GM21529 (cell line): ENCODE measurements at regions not wholly inside any gene's neighbourhood (a gene's known extent, or its start where the extent isn't known, plus 50 kb on each side); places are given as distances from the start of the nearest gene placed in this dataset.

Source experiments
- ATAC-seq: cut with Tn5 transposase; IDR thresholded peaks from one replicate; pipeline ENCODE4 v1.9.1; 2021; ENCODE audit not compliant: unreplicated experiment

DNA sequence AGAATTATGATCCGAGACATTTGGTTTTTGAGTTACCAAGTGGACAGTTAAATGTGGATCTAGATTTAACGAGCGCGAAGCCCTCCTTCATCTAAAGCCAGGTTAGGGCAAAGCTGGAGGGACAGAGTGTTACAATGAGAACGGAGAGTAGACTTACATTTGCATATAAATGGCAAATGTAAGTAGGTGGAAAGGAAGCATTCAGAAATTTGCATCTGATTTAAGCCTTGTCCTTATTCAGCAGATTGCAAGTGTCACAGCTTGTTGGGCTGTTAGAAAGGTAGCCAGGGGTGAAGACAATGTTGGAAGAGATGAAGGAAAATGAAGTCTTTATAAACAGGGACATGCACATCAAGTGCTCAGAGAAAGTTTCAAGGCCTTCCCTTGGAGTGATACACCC is 806.2 kb downstream of the GALC start:
- ATAC-seq: no peak

DNA sequence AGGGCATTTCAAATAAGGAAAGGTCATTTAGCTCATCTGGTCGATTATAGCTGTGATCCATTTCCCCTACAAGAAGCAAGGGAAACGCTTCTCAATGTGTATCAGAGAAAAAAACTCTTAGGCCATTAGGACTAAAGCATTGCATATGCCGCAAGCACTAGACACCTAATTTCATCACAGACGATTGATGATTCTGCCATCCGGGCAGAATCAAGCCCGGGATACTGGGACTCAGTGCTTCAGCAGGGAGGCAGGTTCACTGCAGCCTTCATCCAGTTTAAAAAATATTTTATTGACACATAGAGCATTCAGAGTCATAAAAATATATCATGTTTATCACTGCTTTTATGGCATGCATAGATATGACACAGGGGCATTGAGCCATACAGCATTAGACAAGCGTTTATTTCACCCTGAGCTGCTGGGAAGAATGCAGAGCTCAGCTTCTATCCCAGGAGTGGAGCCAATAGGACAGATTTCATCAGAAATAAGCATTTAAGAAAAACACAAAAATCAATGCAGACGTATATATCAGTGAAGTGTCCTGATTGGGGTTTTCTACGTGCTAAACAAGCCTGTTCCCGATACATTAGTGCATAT is 806.9 kb downstream of the GALC start:
- ATAC-seq: no peak

DNA sequence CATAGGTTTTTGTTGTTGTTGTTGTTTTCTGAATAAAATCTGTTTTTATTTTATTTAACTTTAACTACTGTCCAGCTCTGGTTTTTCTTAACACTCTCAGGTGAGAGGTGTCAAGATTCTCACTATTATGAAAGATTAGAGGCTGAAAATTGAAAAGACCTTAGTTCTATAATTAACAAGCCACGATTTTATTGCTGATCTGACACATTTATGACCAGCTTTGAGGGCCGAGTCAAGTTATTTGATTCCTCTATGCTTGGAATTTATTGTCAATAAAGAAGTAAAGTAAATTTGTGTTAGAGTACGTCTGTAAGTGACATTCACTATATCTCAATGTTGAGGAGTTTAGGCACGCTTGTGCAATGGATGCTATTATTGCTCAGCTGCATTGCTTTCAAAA is 808.8 kb downstream of the GALC start:
- ATAC-seq: no peak

DNA sequence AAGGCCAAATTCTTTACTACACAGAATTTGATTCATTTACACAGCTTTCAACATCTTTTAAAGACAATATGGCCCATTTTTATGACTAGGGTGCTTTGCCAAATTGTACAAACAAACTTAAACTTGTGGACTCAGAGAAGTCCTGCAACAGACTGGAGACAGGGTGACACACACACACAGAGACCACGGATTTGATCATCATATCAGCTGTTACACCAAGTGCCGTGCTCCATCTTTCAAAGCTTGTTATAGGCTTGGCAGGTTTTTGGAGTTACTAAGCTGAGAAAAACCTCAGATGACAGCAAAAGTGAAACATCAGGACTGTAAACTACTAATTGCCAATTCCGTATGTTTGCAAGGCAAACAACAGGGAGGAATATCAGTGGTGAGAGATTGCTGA is 811.7 kb downstream of the GALC start:
- ATAC-seq: no peak

DNA sequence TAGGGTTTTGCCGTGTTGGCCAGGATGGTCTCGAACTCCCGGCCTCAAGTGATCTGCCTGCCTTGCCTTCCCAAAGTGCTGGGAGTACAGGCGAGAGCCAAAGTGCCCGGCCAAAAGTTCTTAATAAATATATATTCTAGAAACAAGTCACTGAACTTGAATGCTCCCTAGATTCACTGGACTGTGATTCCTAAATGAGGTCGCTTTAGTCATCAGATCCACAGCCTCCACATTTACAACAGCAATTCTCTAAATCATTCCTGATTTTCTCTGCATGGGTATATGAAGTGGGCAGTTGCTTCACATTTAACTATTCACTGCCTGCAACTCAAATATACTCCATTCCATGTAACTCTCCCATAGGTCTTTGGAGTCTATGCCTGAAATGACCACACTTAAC is 813.0 kb downstream of the GALC start:
- no peak for ATAC-seq

DNA sequence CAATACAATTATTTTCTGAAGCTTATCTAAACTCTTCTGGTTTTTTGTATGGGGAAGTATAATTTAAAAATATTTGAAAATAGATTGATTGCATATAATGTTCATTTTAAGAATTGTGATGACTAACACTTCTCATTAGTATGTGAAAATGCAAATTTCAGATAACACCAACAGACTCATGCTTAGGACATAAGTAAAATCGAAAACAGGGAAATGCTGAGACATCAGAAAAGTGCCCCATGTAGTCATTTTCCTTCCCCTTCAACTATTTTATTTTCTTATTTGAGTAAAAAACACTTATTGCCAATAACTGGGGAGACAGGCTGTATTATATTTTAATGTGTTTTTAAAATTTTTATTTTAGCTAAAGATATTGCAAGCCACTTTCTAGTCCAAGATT is 814.7 kb downstream of the GALC start:
- ATAC-seq: no peak

DNA sequence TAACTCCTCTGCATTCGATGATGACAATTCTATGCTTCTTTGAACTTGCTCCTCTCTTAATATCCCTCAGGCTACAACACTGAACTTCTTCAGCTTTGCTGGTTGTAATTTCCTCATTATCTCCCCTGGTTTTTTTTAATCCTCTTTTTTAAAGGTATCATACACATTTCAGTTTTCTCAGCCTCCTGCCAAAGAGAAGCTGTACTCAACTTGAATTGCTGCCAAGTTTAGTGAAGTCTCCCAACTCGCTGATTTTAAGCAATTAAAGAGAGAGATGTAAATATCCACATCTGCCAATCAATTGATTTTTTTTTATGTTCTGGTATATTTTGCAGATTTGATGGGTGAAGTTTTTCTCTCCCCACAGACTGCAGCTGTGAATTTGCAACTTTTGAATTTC is 817.8 kb downstream of the GALC start:
- ATAC-seq: no peak

DNA sequence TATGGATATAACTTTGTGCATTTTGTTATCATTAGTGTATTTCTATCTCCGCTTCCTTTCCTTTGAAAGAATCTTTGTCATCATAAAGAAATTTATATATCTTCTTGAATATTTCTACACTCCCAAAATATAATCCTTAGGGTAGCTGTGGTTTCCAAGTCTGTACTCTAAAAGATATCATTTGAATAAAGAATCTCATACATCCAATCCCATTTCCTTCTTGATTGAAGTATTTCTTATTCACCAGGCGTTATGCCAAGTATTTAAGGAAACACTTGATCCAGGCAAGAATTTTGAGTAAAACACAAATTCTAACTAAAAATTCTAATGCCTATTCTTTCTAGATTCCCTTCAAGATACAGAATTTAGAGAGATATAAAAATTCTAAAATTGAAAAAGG is 821.8 kb downstream of the GALC start:
- ATAC-seq: no peak

DNA sequence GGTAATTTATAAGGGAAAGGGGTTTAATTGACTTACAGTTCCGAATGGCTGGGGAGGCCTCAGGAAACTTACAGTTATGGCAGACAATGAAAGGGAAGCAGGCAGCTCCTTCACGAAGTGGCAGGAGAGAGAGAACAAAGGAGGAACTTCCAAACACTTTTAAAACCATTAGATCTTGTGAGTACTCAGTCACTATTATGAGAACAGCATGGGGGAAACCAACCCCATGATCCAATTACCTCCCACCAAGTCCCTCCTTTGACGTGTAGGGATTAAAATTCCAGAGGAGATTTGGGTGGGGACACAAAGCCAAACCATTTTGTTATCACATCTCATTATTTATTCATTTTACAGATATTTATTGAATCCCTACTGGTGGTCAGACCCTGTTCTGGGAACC is 822.8 kb downstream of the GALC start:
- ATAC-seq: no peak

DNA sequence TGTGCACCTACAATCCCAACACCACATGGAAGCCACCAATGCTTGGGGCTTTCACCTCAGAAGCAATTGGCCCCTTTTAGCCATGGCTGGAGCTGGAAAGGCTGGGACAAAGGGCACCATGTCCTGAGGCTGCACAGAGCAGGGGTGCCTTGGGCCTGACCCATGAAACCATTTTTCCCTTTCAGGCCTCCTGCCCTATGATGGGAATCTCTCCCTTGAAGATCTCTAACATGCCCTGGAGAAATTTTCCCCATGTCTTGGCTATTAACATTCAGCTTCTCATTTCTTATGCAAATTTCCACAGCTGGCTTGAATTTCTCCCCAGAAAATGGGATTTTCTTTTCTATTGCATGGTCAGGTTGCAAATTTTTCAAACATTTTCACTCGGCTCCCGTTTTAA is 823.6 kb downstream of the GALC start:
- no peak for ATAC-seq

DNA sequence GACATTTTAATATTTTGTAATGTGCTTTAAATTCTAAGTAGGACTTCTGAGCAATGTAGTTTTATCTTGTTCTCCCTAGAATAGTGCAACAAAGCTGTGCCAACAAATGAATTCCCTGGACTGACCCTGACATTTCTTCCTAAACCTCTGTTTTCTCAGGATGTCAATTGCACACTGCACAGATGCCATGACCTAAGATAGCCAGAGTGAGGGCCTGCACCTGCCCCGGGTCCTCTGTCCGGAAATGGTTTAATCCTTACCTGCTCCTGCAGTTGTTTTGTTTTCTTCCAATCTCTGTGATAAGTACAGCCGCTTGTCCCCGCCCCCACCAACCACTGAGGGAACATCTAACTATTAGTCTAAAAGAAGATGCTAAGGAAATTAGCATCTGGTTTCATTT is 831.5 kb downstream of the GALC start:
- ATAC-seq: no peak

DNA sequence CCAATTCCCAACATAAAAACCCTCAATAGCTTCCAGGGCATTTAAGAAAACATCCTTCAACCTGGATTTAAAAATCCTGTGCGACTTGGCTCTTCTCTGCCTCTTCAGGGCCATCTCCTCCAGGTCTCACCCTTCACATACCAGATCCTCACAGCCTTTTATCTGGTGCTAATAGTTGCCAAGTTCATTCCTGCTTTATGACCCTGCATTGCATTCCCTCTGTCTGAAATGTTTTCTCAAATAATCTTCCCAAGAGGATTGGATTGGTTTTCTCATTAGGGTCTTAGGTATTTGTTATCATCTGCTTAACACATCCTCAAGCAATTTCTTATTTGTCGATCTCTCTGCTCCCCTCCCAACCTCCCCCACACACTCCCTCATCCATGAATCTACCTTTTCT is 832.0 kb downstream of the GALC start:
- ATAC-seq: no peak

DNA sequence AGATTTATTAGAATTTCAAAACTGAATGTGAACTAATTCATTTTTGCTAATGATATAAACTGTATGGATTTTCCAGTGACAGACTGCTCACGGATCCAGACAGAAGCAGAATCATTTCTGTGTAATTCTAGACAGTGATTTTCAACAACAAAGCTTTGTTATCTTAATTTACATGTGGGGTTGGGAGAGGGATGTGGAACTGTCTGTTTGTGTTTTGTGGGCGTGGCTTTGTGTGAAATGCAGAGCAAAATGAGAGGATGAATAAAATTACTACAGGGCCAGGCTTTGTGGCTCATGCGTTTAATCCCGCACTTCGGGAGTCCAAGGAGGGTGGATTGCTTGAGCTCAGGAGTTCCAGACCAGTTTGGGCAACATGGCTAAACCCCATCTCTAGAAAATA is 834.7 kb downstream of the GALC start:
- ATAC-seq: no peak

DNA sequence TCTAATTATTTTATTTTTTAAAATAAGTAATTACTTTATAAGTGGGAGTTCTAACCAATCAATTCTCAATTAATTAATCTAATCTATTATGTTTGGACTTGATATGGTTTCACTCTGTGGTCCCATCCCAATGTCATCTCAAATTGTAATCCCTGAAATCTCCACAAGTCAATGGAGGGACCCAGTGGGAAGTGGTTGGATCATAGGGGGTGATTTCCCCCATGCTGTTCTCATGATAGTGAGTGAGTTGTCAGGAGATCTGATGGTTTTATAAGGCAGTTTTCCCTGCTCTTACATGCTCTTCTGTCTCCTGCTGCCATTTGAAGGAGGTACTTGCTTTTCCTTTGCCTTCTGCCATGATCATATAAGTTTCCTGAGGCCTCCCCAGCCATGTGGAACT is 836.1 kb downstream of the GALC start:
- no peak for ATAC-seq

DNA sequence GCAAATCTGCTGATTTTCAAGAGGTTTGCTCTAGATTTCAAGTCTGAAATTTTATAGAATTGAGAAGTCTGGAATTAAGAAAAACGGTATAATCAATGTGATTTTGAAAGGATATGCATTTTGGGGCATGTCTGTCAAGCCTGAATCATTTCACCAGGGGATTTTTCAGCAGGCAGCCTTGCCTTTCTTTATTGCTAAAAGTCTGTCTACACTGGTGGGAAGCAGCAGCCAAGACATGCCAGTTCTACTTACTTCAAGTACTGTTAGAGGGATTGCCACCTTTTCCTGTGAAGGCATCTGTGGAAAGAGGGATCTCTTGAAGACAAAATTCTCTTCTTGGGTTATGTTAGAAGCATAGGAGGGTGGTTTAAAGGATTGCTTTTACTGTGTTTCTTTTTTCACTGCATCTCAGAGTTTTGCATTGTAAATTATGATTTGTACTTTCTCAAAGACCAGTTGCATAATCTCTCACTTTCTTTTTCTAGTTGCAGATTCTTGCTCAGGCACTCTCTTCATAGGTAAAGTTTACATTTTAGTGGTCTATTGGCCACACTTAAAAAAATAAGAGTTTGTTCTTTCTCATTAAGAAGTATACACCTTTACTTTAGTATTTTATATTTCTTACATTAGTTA is 837.0 kb downstream of the GALC start:
- no peak for ATAC-seq

DNA sequence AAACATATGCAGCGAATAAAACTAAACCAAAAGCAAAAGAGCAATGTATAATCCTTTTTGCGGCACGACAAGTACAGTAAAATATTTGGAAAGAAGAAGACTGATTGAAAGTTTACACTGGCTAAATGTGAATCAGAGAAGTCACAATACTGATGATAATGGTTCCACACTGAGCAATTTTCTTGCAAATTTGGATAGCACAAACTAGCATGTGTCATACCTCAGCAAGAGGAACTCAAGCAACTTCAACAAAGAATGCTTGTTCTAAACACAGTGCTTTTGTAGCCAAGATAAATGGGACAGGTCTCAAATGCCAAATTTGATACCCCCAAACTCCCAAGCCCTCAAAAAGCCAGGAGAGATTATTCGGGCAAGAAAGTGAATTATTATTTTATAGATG is 839.1 kb downstream of the GALC start:
- no peak for ATAC-seq

DNA sequence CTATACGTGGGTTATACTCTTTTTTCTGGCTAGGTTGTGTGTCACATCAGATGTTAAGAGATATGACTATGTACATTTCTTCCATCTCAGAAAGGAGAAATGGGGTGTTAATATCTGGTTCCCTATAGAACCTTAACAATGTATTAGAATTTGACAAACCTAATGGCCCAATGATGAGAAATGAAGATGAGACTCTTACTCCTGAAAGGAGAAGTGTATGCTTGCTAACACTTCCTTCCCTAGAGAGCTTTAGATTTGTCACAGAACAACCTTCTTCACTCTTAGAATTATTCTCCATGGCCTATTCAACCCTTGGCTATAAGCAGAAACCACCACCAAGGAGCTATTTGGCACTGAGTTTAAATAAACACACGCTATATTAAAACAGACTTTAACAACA is 839.6 kb downstream of the GALC start:
- no peak for ATAC-seq

DNA sequence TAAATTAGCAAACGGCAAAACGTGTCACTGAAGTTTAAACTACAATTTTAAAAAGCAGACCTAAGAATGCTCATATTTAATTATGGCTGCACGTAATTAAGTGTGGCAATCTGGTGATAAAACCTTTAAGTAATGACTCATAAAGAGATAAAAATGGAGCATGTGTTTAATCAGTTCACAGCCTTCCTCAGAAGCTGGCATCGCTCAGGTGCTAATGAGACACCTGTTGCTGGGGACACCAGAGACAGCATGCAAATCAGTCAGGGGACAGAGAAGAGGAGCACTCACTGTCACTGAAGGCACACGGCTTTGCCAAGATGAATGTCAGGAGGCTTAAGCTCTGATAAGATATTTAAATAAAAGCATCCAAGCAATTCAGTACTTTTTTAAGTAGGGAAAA is 840.3 kb downstream of the GALC start:
- ATAC-seq: no peak

DNA sequence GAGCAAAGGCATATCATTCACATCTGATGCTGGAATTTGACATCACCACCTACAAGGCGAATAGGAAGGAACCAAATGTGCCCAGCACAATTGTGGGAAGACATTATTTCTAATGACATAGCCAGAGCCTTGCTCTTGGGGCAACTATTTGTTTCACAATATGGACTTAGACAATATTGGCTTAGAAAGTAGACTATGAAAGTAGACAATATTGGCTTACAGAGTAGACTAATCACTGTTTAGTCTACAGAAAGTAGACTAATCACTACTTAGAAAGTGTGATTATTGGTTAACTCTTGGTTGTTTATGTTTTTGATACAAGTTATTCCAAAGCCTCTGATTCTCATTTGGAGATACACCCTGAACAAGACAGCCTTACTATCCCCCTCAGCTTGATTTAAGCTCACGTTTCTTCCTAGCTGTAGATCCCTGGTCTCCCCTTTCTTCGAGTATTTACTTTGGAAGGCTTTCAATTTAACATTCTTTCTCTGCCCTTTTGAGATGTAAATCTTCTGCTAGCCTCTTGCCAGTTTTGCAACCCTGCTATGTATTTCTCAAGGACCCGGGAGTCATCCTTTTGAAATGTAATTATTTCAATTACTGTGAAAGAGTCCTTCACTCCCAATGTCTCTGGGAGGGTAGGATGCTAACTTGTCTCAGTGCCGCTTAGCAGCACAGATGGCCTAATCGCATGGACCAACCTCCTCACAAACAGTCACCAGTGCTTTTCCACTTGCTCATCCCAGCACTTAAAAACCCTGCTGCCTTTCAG is 843.2 kb downstream of the GALC start:
- no peak for ATAC-seq

DNA sequence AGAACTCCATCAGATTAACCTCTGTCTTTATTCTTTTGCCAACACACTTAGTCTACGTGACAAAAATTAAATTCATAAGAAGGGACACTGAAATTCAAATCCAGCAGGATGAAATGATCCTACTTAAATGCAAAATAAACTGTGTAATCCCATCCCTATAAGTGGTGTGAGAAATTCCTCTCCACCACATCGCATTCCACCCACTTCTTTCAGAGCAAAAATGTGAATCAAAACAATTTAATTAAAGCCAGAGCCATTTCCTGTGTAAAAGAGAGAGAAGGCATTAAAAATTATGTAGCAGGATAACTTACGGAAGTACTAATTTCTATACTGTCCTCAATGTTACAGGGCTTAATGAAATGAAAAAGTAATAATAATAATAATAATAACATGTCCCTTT is 844.3 kb downstream of the GALC start:
- no peak for ATAC-seq

DNA sequence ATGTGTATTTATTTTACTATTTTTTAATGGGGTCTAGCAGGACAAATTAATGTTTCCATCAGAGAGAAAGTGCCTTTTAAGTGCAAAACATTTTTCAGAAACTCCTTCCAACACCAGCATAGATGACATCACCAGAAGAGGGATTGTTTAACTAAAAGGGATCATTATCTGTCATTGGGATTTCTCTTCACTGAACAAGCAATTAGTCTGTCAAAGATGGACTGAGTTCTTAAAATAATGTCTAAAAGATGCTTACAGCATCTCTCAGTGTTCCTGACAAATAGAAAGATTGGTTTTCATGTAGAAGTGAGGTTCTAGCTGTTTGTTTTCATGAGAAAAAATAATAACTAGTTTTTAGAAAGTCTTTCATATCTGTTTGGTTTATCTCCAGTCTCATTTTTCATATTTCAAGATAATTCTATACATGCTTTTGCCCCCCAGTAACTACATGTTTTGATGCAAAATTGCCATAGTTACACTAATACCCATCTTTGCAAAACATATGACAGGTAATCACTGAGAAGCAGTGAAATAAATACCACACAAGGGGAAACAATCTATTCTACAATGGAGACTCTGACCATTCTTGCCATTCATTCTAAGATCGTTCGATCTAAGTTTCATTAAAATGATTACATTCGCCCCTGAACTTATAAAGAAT is 850.3 kb downstream of the GALC start:
- ATAC-seq: no peak

DNA sequence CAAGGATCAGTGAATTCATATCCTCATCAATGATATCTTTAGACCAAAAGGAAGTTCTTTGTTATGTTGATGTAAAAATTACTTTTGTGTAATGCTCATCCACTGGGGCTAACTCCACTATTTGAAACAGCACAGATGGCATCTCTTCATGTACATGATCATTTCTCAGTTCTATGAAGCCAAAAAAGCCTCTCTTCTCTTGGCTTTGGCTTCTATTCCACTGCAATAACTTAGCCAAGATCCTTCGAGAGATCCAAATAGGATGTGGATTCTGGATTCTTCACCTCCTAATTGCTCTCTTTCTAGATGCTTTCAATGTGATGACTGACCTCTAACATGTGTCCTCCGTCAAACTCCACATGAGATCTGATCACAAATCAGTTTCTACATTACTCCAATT is 851.2 kb downstream of the GALC start:
- ATAC-seq: no peak
